Osteoblast (primary cell): ENCODE measurements at regions not wholly inside any gene's neighbourhood (a gene's known extent, or its start where the extent isn't known, plus 50 kb on each side); places are given as distances from the start of the nearest gene placed in this dataset.

Source experiments
- DNase-seq: peaks from one replicate; pipeline ENCODE4 v3.0.0; 2011; ENCODE audit warnings: low spot score, mixed read lengths; ENCODE audit not compliant: insufficient read length; ENCODE audit errors: missing footprints
- H2AFZ ChIP-seq: 2 replicates; pipeline ENCODE4 v1.6.0; 2011; ENCODE audit warnings: mild to moderate bottlenecking, low read length
- H3K27ac ChIP-seq: 2 replicates; pipeline ENCODE4 v1.5.1; 2011; ENCODE audit warnings: mild to moderate bottlenecking, low read depth, low read length, moderate library complexity
- H3K27me3 ChIP-seq: 2 replicates; pipeline ENCODE4 v1.6.0; 2012; ENCODE audit warnings: mild to moderate bottlenecking, control low read depth, inconsistent platforms, low read length, moderate library complexity; ENCODE audit not compliant: insufficient read depth
- H3K36me3 ChIP-seq: 2 replicates; pipeline ENCODE4 v1.5.1; 2011; ENCODE audit warnings: mild to moderate bottlenecking, low read length, control low read depth, moderate library complexity; ENCODE audit not compliant: insufficient read depth
- H3K4me1 ChIP-seq: 2 replicates; pipeline ENCODE4 v1.5.1; 2011; ENCODE audit warnings: mild to moderate bottlenecking, low read length, control low read depth, moderate library complexity; ENCODE audit not compliant: insufficient read depth
- H3K4me2 ChIP-seq: 2 replicates; pipeline ENCODE4 v1.6.0; 2011; ENCODE audit warnings: mild to moderate bottlenecking, low read length; ENCODE audit not compliant: insufficient read depth
- H3K4me3 ChIP-seq: fragments of 200-600 bp; sonication (generic); 3 replicates; pipeline ENCODE4 v1.5.1; 2012; ENCODE audit warnings: mild to moderate bottlenecking, low read length, inconsistent platforms; ENCODE audit not compliant: insufficient read depth
- H3K79me2 ChIP-seq: 2 replicates; pipeline ENCODE4 v1.6.0; 2012; ENCODE audit warnings: mild to moderate bottlenecking, low read length, control low read depth, inconsistent platforms; ENCODE audit not compliant: insufficient read depth
- H3K9me3 ChIP-seq: 2 replicates; pipeline ENCODE4 v1.5.1; 2011; ENCODE audit warnings: low read depth, low read length, control low read depth
- H4K20me1 ChIP-seq: 2 replicates; pipeline ENCODE4 v1.6.0; 2012; ENCODE audit warnings: mild to moderate bottlenecking, low read length, control low read depth; ENCODE audit not compliant: insufficient read depth
- CTCF ChIP-seq: IDR thresholded peaks from 2 replicates; pipeline ENCODE4 v1.5.1; 2011; ENCODE audit warnings: mild to moderate bottlenecking, low read depth, low read length, moderate library complexity; ENCODE audit errors: extremely low read depth

GRCh38 chr12:116430911-116431565 lies 128.1 kb upstream of the MAP1LC3B2 start:
- Histone ChIP-seq H4K20me1 (no peaks in the 10 kb centered on the region), H3K36me3 (no peaks in the 10 kb centered on the region), H3K4me1 (peaks cover 44% of the 10 kb centered on the region), H3K4me3 (no peak overlapping the region), H3K9me3 (peaks cover 6% of the 10 kb centered on the region), H3K79me2 (no peaks in the 10 kb centered on the region), H2AFZ (no peak overlapping the region), H3K27me3 (no peaks in the 10 kb centered on the region), H3K27ac (no peak overlapping the region), H3K4me2 (no peak overlapping the region)
- DNase-seq: no peak
- no peak for TF ChIP-seq CTCF

- Histone ChIP-seq H3K4me1 (peaks cover 38% of the 10 kb centered on the region), H2AFZ (no peak overlapping the region), H3K4me2 (no peak overlapping the region), H4K20me1 (no peaks in the 10 kb centered on the region), H3K36me3 (no peaks in the 10 kb centered on the region), H3K9me3 (peaks cover 6% of the 10 kb centered on the region), H3K27ac (no peak overlapping the region), H3K27me3 (no peaks in the 10 kb centered on the region), H3K79me2 (no peaks in the 10 kb centered on the region), H3K4me3 (no peak overlapping the region)
- TF ChIP-seq CTCF: no peak
- peak; percentile 41 for DNase-seq
Observed at GRCh38 chr12:116431677-116432300, 127.4 kb upstream of the MAP1LC3B2 start.

GRCh38 chr12:116432314-116432750 lies 126.8 kb upstream of the MAP1LC3B2 start:
- Histone ChIP-seq H3K36me3 (no peaks in the 10 kb centered on the region), H3K9me3 (peaks cover 6% of the 10 kb centered on the region), H3K4me1 (peaks cover 32% of the 10 kb centered on the region), H2AFZ (no peak overlapping the region), H3K4me3 (no peak overlapping the region), H3K4me2 (no peak overlapping the region), H3K79me2 (no peaks in the 10 kb centered on the region), H3K27ac (no peak overlapping the region), H3K27me3 (no peaks in the 10 kb centered on the region), H4K20me1 (no peaks in the 10 kb centered on the region)
- DNase-seq: peak; percentile 5
- TF ChIP-seq CTCF: no peak

GRCh38 chr12:116433249-116433648 lies 125.9 kb upstream of the MAP1LC3B2 start:
- Histone ChIP-seq H3K27me3 (no peaks in the 10 kb centered on the region), H3K27ac (peak overlapping the region; percentile 86), H3K9me3 (peaks cover 6% of the 10 kb centered on the region), H4K20me1 (no peaks in the 10 kb centered on the region), H3K79me2 (no peaks in the 10 kb centered on the region), H3K4me2 (peak overlapping the region; percentile 32), H3K4me1 (peaks cover 27% of the 10 kb centered on the region), H3K4me3 (no peak overlapping the region), H3K36me3 (no peaks in the 10 kb centered on the region), H2AFZ (peak overlapping the region; percentile 75)
- no peak for TF ChIP-seq CTCF
- peak; percentile 5 for DNase-seq
